T47D (cell line): ENCODE measurements at regions not wholly inside any gene's neighbourhood (a gene's known extent, or its start where the extent isn't known, plus 50 kb on each side); places are given as distances from the start of the nearest gene placed in this dataset.

Experiments
- DNase-seq, 2 experiments: peaks; one replicate each; pipeline versions ENCODE4 v3.0.0 to v3.0.0-alpha.2; 2011 to 2012; ENCODE audit warnings: low read depth in 1 of 2, low spot score in 1 of 2
- JUND ChIP-seq: IDR thresholded peaks from 2 replicates; pipeline ENCODE4 v1.6.1; 2012; ENCODE audit warnings: low read depth
- in situ Hi-C: cut with HindIII; loops from 2 replicates; pipeline ENCODE4 v1.10.0; 2016; ENCODE audit warnings: low sequenced_read_pairs, low pct_unique_long_range_greater_than_20kb

DNA sequence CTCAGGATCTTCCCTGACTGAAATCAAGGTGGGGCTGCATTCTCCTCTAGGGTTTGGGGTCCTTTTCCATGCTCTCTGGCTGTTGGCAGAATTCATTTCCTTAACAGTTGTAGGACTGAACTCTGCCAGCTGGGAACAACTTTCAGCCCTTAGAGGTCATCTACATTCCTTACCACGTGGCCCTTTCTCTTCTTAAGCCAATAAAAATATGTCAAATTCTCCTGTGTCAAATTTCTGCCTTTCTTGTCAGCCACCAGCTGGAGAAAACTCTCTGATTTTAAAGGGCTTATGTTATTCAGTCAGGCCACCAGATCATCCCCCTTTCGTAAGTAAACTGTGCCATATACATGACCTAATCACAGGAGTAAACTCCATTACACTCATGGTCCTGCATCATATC lies 95.3 kb upstream of the IL6 start:
- in situ Hi-C loops: no loop called here
- no peak for TF ChIP-seq JUND
- no peak for DNase-seq

DNA sequence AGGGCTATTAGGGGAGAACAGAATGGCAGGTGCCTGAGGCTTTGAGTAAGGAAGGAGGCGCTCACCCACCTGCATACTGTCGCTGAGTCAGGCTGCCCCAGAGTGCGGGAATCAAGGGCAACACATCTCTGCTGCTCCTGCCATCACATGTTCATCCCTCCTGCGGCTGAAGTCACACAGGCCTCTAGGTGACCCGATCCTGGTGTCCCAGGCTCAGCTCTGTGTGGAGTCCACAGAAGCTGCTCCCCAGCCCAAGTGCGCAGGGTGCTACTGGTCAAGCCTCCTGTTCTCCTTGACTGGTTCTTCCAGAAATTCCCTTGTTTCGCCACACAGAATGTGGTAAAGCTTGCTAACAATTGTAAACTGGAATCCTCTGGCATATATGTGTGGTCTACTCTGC lies 96.9 kb upstream of the IL6 start:
- in situ Hi-C loops: no loop called here
- DNase-seq: peak in 1 of 2 experiments; percentile 39
- no peak for TF ChIP-seq JUND

DNA sequence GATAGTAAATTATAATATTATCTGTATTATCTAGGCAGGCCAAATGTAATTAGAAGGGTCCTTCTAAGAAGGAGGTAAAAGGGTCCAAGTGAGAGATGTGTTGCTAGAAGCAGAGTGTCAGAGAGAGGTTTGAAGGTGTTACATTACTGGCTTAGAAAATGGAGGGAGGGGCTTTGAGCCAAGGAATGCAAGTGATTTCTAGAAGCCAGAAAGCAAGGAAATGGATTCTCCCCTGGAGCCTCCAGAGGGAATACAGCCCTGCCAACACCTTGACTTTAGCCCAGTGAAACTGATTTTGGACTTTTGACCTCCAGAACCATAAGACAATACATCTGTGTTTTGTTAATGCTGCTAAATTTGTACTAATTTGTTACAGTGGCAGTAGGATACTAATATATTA lies 97.9 kb upstream of the IL6 start:
- in situ Hi-C loops: no loop called here
- no peak for TF ChIP-seq JUND
- no peak for DNase-seq

DNA sequence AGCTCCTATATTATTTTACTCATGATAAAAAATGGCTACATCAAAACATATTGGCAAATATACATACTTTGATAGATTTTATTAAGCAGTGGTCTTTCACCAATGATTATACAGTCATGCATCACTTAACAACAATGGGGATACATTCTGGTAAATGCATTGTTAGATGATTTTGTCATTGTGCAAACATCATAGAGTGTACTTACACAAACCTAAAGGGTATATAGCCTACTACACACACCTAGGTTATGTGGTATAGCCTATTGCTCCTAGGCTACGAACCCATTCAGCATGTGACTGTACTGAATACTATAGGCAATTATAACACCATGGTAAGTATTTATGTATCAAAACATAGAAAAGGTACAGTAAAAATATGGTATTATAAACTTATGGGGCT lies 98.9 kb upstream of the IL6 start:
- DNase-seq: no peak
- TF ChIP-seq JUND: no peak
- in situ Hi-C loops: no loop called here

DNA sequence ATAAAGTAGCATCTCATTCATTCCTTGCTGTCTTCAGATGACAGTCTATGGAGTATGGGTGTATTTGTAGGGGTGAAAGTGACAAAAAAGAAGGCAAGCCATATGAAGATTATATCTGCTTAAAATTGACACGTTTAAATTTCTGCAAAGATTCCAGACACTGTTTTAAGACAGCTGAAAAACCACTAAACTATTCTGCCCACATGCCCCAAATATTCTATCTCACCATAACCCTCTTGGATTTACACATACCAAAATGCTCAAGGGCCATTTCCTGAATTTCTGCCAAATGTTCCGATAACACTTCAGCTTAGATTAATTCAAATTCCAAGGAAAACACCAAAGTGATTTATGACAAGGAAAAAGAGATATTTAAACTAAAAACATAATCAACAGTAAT lies 99.9 kb upstream of the IL6 start:
- DNase-seq: no peak
- in situ Hi-C loops: no loop called here
- no peak for TF ChIP-seq JUND

DNA sequence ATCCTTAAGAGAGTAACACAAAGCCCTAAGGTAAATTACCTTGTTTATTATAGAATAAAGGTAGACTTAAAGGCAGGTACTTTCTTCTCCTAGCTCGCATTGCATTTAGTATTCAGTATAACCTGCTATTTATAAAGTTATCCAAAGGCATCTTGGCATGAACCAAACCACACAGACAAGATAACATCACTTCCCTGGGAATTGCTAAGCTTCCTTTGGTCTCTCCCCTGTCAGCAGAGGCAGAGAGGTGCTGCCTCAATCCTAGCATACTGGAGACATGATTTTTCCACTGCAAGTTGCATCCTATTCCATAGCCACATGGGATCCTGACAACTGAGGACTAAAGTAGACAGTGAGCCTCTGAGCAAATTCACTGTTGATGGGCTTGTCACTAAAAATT lies 101.7 kb upstream of the IL6 start:
- in situ Hi-C loops: no loop called here
- DNase-seq: peak in 1 of 2 experiments; percentile 55
- TF ChIP-seq JUND: no peak

DNA sequence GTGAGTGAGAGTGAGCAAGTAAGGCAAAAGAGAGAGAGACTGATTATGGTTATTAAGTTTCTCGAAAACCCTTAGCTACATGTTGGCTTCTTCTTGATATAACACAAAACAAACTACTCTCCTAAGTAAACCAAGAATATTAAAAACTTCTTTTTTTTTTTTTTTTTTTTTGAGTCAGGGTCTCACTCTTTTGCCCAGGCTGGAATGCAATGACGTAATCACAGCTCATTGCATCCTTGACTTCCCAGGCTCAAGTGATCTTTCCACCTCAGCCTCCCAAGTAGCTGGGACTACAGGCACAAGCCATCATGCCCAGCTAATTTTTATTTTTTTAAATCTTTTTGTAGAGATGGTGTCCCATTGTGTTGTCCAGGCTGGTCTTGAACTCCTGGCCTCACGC lies 102.2 kb upstream of the IL6 start:
- TF ChIP-seq JUND: no peak
- DNase-seq: no peak
- in situ Hi-C loops: no loop called here

DNA sequence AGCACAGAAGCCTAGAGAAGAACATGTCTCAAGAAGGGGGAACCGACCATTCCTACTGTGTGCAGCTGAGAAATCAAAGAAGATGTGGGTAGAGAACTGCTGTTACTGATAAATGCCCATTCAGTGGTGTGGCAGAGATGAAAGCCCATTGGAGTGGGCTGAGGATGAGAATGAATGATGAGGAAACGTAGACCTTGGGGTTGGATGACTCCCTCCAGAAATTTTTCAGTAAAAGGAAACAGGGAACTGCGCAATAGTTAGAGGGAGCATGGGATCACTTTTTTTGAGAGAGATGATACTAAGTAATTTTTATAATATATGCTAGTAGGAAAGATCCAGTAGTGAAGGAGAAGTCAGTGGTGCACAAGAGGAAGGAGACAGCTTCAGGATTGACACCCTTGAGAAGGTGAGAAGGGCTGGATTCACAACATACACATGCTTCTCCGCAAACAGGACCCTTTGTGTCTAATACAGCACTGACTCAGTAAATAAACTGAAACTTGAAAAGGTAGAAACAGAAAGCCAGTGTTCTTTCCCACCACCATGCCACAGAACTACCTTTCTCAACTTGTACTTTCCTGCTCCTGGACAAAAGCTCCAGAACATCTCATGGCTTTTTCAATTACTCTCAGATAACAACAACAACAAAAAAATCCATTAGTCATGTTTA lies 104.7 kb upstream of the IL6 start:
- in situ Hi-C loops: no loop called here
- no peak for DNase-seq

DNA sequence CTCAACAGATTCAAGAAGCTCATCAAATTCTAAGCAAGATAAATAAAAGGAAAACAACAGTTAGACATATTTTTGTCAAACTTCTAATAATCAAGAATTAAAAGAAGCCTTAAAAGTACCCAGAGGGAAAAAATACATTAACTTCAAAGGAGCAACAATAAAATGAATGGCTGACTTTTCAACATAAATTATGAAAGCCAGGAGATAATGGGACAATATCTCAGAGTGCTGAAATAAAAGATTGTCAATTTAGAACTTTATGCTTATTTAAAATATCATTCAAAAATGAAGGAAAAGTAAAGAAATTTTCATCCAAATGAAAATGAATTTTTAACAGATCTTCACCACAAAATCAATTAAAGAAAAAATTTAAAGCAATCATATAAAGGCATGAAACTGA lies 108.5 kb upstream of the IL6 start:
- TF ChIP-seq JUND: no peak
- no peak for DNase-seq
- in situ Hi-C loops: no loop called here

More for the DNA sequence above, 104.7 kb upstream of the IL6 start:
- TF ChIP-seq JUND: no peak

DNA sequence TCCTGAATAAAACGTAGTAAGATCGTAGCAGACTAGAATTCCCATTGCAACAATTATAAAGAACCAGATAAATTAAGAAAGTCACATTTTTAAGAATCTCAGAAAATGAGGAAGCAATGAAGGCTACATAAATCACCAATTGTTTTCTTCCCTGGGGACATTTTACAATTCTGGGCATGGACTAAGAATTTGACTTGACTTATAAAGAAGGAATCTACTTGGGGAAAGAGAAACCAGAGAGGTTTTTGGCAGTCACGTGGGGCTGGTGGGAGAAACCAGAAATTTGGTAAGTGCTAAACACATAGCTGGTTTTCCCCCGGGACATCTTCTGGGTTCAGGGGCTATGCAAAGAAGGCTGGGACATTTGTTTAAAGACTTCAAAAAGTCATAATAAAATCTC lies 109.8 kb upstream of the IL6 start:
- TF ChIP-seq JUND: no peak
- no peak for DNase-seq
- in situ Hi-C loops: no loop called here

DNA sequence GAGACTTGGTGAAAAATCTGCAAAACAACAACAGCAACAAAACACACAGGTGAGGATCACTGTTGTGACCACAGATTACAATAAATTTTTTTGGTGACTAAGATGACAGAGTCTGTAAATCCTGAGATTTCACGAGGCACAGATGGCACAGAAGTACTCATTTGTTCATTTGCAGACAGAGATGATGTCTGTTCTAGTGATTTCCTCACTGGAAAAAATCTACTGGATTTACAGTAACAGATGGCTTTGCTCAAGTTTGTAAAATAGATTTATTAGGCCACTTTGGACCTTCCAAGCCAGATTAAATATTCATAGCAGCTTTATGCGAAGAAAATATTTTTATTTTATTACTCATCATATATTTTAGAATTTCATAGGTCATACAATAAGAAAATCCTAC lies 113.5 kb upstream of the IL6 start:
- no peak for TF ChIP-seq JUND
- DNase-seq: no peak
- in situ Hi-C loops: no loop called here

DNA sequence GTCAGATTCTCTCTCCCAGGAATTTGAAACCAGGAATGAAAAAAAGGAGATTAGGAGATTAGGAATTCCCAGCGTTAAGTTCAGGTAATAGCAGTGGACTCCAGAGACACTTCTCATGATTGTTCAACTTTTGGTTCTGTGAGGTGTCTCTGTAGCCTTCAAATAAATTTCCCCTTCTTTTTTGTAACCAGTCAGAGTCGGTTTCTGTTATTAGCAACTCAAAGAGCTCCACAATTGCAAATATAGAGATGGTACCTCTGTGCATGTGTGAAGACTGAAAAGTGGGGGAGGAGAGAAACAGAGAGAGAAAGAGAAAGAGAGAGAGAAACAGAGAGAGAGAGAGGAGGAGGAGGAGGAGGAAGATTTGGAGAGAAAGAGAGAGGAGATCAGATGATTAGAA lies 112.8 kb upstream of the STEAP1B start:
- no peak for TF ChIP-seq JUND
- in situ Hi-C loops: no loop called here
- no peak for DNase-seq

DNA sequence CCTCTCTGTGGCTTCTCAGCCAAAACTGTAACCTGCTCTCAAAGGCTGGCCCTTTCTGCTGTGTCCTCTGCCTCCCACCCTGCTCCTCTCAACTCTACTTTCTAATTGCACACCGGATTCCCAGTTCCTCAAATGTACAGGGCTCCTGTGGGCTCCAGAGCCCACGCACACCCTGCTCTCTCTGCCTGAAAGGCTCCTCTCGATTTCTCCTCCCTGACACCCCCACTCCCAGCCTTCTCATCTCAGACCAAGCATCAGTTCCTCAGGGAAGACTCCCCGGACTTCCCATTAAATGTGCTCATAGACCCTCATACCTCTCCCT lies 111.7 kb upstream of the STEAP1B start:
- in situ Hi-C loops: no loop called here
- TF ChIP-seq JUND: no peak
- DNase-seq: no peak

DNA sequence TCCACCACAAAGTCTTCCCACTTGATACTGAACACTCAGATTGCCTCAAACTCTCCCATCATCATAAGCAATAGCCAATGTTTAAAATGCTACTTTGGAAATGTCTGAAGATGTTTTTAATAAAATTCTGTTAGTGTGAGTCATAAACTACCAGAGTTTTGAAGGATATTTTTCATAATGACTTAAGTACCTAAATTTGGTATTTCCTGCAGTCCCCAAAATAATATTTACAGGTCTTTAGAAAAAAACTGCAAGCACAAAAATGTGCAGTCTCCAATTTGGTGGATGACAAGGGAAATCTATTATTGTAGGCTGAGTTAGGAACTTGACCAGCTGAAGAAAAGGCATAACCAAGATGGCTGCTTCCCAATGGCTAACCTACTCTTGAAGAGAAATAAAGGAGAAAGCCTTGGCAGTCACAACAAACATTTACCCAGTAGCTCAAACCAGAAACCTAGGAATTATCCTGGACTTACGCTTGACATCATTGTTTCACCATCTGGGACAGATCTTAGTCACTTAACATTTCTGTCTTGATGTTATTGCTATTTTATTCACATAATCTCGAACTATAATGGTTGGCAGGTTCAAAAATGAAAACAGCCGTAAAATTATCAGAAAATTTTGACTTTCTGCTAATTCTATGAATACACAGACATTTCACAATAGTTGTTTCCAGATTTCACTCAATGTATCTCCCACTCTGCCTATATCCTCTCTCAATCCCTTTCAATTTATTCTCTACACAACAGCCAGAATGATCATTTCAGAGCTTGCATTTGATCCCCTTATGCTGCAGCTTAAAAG lies 111.2 kb upstream of the STEAP1B start:
- TF ChIP-seq JUND: no peak
- no peak for DNase-seq
- in situ Hi-C loops: no loop called here
